ENCODE measurements at regions not wholly inside any gene's neighbourhood (a gene's known extent, or its start where the extent isn't known, plus 50 kb on each side); places are given as distances from the start of the nearest gene placed in this dataset.

- Mint-ChIP-seq H3K9me3 (no peaks in the 10 kb centered on the region), H3K27me3 (ENCODE audit: low read depth) (peaks cover 23% of the 10 kb centered on the region), H3K4me3 (no peak overlapping the region), H3K4me1 (no peaks in the 10 kb centered on the region), H3K27ac (ENCODE audit: unreplicated experiment) (no peak overlapping the region), H3K36me3 (ENCODE audit: low read depth) (no peaks in the 10 kb centered on the region)
- no peak for TF ChIP-seq CTCF (conservative IDR thresholded peaks at IDR 0.05)
- DNase-seq (ENCODE audit: low read depth, low spot score) = no peak
These were observed 69.8 kb downstream of the MRM1 start for GRCh38 chr17:36671144-36671543.

- Mint-ChIP-seq H3K27ac (ENCODE audit: unreplicated experiment) (no peak overlapping the region), H3K4me3 (no peak overlapping the region), H3K9me3 (no peaks in the 10 kb centered on the region), H3K4me1 (no peaks in the 10 kb centered on the region), H3K36me3 (ENCODE audit: low read depth) (no peaks in the 10 kb centered on the region), H3K27me3 (ENCODE audit: low read depth) (peaks cover 29% of the 10 kb centered on the region)
- no peak for TF ChIP-seq CTCF (conservative IDR thresholded peaks at IDR 0.05)
- DNase-seq (ENCODE audit: low read depth, low spot score) = no peak
These were observed 71.1 kb downstream of the MRM1 start for GRCh38 chr17:36672403-36672918.

- Mint-ChIP-seq H3K27ac (ENCODE audit: unreplicated experiment) (no peak overlapping the region), H3K36me3 (ENCODE audit: low read depth) (no peaks in the 10 kb centered on the region), H3K4me3 (no peak overlapping the region), H3K4me1 (no peaks in the 10 kb centered on the region), H3K9me3 (no peaks in the 10 kb centered on the region), H3K27me3 (ENCODE audit: low read depth) (peaks cover 29% of the 10 kb centered on the region)
- no peak for TF ChIP-seq CTCF (conservative IDR thresholded peaks at IDR 0.05)
- no peak for DNase-seq (ENCODE audit: low read depth, low spot score)
These were observed 71.7 kb downstream of the MRM1 start for GRCh38 chr17:36673068-36673467.

GRCh38 chr17:36673637-36674277 lies 72.4 kb downstream of the MRM1 start:
- Mint-ChIP-seq H3K27me3 (ENCODE audit: low read depth) (peaks cover 28% of the 10 kb centered on the region), H3K4me1 (no peaks in the 10 kb centered on the region), H3K36me3 (ENCODE audit: low read depth) (no peaks in the 10 kb centered on the region), H3K4me3 (no peak overlapping the region), H3K27ac (ENCODE audit: unreplicated experiment) (no peak overlapping the region), H3K9me3 (no peaks in the 10 kb centered on the region)
- no peak for TF ChIP-seq CTCF (conservative IDR thresholded peaks at IDR 0.05)
- no peak for DNase-seq (ENCODE audit: low read depth, low spot score)

GRCh38 chr17:36674278-36674650 lies 72.9 kb downstream of the MRM1 start:
- no peak overlapping the region for H3K4me3 Mint-ChIP-seq
- H3K9me3 Mint-ChIP-seq = no peaks in the 10 kb centered on the region
- no peaks in the 10 kb centered on the region for H3K4me1 Mint-ChIP-seq
- no peak overlapping the region for H3K27ac Mint-ChIP-seq (ENCODE audit: unreplicated experiment)
- no peaks in the 10 kb centered on the region for H3K36me3 Mint-ChIP-seq (ENCODE audit: low read depth)
- no peak for TF ChIP-seq CTCF (conservative IDR thresholded peaks at IDR 0.05)
- no peak for DNase-seq (ENCODE audit: low read depth, low spot score)
- H3K27me3 Mint-ChIP-seq (ENCODE audit: low read depth) = peaks cover 25% of the 10 kb centered on the region

Data from neural crest cell (in vitro differentiated cells).